Breast epithelium (tissue), 4 donors: ENCODE measurements at regions not wholly inside any gene's neighbourhood (a gene's known extent, or its start where the extent isn't known, plus 50 kb on each side); places are given as distances from the start of the nearest gene placed in this dataset.

Source experiments
- DNase-seq, 2 donors: peaks; one replicate each; pipeline ENCODE4 v3.0.0-alpha.2; 2019; ENCODE audit warnings: low spot score in 2 of 2
- H3K27ac ChIP-seq, 2 donors: fragments of 200-600 bp; sonication (generic) in 1 of 2; one replicate each; pipeline ENCODE4 v1.5.1; 2016 to 2019; ENCODE audit warnings: mild to moderate bottlenecking in 1 of 2
- H3K27me3 ChIP-seq, 2 donors: fragments of 200-600 bp; sonication (generic) in 1 of 2; one replicate each; pipeline versions ENCODE4 v1.5.1 to v1.6.0; 2017 to 2019; ENCODE audit warnings: control low read depth in 1 of 2, mild to moderate bottlenecking in 1 of 2
- H3K36me3 ChIP-seq: fragments of 200-600 bp; one replicate; pipeline ENCODE4 v1.5.1; 2019
- H3K4me1 ChIP-seq, 2 donors: fragments of 200-600 bp; sonication (generic); one replicate each; pipeline ENCODE4 v1.5.1; 2016 to 2019; ENCODE audit warnings: control low read depth in 1 of 2
- H3K4me3 ChIP-seq, 3 donors: fragments of 200-600 bp; sonication (generic); 1 replicate in 2 of 3; 2 replicates in 1 of 3; pipeline ENCODE4 v1.5.1; 2016 to 2019; ENCODE audit warnings: mild to moderate bottlenecking in 3 of 3, moderate library complexity in 2 of 3
- H3K9me3 ChIP-seq, 2 donors: fragments of 200-600 bp; sonication (generic) in 1 of 2; one replicate each; pipeline ENCODE4 v1.5.1; 2016 to 2019; ENCODE audit warnings: control low read depth in 1 of 2
- CTCF ChIP-seq, 3 donors: fragments of 450-650 bp; IDR thresholded peaks; one replicate each; pipeline ENCODE4 v1.5.1; 2016 to 2017; ENCODE audit warnings: antibody characterized with exemption in 3 of 3, mild to moderate bottlenecking in 3 of 3, moderate library complexity in 3 of 3
- POLR2A ChIP-seq: fragments of 450-650 bp; IDR thresholded peaks from one replicate; pipeline ENCODE4 v1.6.1; 2016; ENCODE audit warnings: antibody characterized with exemption, mild to moderate bottlenecking, moderate library complexity
- POLR2AphosphoS5 ChIP-seq, 3 donors: sonication (generic); formaldehyde crosslinking; IDR thresholded peaks; one replicate each; pipeline ENCODE4 v1.6.1; 2017; ENCODE audit warnings: antibody characterized with exemption in 3 of 3
- intact Hi-C: fragments of 100-400 bp; cut with DNase I; formaldehyde crosslinking; loops from one replicate; pipeline ENCODE4 v1.15.1; 2023; ENCODE audit warnings: low total_unique reads

- TF ChIP-seq POLR2AphosphoS5 (IDR thresholded peaks at IDR 0.05) (no peak), POLR2A (no peak), CTCF (IDR thresholded peaks at IDR 0.05) (no peak)
Measured at GRCh38 chr11:104658177-104658576, 240.1 kb downstream of the CASP12 start.

DNA sequence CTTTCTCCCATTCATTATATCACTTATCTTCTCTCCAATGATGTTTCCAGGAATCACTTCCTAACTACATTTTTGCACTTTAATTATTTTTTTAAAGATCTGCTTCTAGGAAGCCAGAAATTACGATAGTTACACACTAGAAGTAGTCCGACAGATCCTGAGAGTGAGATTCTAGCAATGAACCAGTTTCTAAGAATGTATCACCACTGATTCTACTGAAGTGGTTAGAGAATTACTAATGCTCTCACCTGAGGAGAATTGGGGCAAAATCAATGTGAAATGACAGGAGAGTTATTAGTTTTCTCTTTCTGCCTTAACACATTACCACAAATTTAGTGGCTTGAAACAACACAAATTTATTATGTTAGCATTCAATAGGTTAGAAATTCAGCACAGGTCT lies 241.2 kb downstream of the CASP12 start:
- intact Hi-C loops, result no loop called here
- Histone ChIP-seq H3K9me3 (no peaks in the 10 kb centered on the region), H3K27ac (no peak overlapping the region), H3K4me1 (no peaks in the 10 kb centered on the region), H3K36me3 (no peaks in the 10 kb centered on the region), H3K4me3 (no peak overlapping the region), H3K27me3 (no peaks in the 10 kb centered on the region)
- DNase-seq, result no peak
- TF ChIP-seq POLR2AphosphoS5 (IDR thresholded peaks at IDR 0.05) (no peak), POLR2A (no peak), CTCF (IDR thresholded peaks at IDR 0.05) (no peak)

More at GRCh38 chr11:104658177-104658576, 240.1 kb downstream of the CASP12 start:
- no peak overlapping the region for H3K27ac ChIP-seq
- no peak for DNase-seq
- H3K27me3 ChIP-seq, result no peaks in the 10 kb centered on the region
- intact Hi-C loops, result no loop called here
- H3K9me3 ChIP-seq, result no peaks in the 10 kb centered on the region
- H3K4me3 ChIP-seq, result no peak overlapping the region
- H3K4me1 ChIP-seq, result no peaks in the 10 kb centered on the region
- no peaks in the 10 kb centered on the region for H3K36me3 ChIP-seq

DNA sequence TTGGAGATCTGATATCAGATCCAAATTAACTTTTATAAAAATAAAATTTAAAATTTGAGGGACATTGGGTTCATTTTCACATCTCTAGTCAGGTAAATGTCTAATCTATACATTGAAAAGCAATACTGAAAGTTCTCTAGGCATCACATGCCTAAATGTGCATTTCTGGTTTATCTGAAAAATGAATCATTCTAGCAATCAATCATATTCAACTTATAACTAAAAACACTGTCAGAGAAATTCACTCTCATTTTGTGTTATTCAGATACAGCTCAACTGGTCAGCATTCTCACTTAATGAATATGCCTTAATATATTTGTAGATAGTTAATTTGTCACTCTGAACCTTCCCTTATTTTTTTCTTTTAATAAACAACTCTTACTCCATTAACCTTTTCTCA lies 243.2 kb downstream of the CASP12 start:
- no peak for TF ChIP-seq POLR2AphosphoS5 (IDR thresholded peaks at IDR 0.05)
- TF ChIP-seq POLR2A, result no peak
- no peak for TF ChIP-seq CTCF (IDR thresholded peaks at IDR 0.05)
- H3K36me3 ChIP-seq, result no peaks in the 10 kb centered on the region
- no peak overlapping the region for H3K27ac ChIP-seq
- intact Hi-C loops, result no loop called here
- H3K4me3 ChIP-seq, result no peak overlapping the region
- H3K9me3 ChIP-seq, result peaks cover 0 to 8% of the 10 kb centered on the region in 2 donors
- DNase-seq, result no peak
- H3K4me1 ChIP-seq, result no peaks in the 10 kb centered on the region
- H3K27me3 ChIP-seq, result no peaks in the 10 kb centered on the region

DNA sequence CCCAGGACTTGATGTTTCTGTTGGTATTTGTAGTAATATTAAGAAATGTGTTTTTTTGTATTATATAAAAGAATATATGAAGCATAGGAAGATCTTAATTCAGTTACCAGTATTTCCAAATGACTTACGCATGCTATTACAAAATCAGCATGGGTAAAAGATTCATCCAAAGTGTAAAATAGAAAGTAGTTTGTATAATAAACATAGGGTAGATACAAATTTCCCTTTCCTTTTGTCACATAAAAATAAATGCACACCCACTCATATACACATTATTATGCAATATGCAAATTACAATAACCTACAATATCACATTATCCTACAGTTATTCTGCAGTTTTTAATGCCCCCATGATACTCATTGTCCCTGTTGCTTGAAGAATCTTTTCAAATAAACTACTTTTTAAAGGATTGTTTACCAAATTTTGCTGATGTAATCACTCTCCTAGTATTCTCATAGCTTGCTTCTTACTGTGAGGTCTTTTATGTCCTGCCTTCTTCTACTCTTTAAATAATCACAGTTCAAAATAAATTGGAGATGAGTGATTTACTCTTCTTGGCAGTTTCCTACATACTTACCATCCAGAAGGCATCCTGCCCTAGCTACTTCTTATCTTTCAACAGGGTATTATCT lies 244.0 kb downstream of the CASP12 start:
- intact Hi-C loops, result no loop called here
- Histone ChIP-seq H3K9me3 (peaks cover 0 to 14% of the 10 kb centered on the region in 2 donors), H3K4me3 (no peak overlapping the region), H3K27me3 (no peaks in the 10 kb centered on the region), H3K27ac (no peak overlapping the region), H3K36me3 (no peaks in the 10 kb centered on the region), H3K4me1 (no peaks in the 10 kb centered on the region)
- TF ChIP-seq POLR2AphosphoS5 (IDR thresholded peaks at IDR 0.05), result no peak
- TF ChIP-seq CTCF (IDR thresholded peaks at IDR 0.05), result no peak
- TF ChIP-seq POLR2A, result no peak
- DNase-seq, result no peak

DNA sequence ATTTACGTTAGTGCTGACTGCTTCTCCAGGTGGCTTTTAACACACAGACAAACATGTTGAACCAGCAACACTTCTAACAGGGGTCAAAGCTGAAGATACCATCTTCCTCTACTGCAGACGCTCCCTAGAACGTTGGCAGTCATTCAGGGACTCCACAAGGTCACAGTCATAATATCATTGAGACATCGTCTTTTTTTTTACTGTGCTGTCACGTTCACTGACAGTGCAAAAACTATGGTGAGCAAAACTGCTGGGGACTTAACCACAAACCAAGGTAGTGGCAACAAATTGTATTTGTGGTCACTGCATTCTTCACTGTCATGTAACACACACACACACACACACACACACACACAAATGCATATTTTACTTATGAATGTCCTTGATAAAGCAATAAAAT lies 244.9 kb downstream of the CASP12 start:
- H3K4me3 ChIP-seq, result peak overlapping the region in 2 of 3 donors; percentile 6 to 24
- no peak for DNase-seq
- peaks cover 0 to 14% of the 10 kb centered on the region in 2 donors for H3K9me3 ChIP-seq
- intact Hi-C loops, result no loop called here
- H3K36me3 ChIP-seq, result no peaks in the 10 kb centered on the region
- H3K4me1 ChIP-seq, result no peaks in the 10 kb centered on the region
- H3K27me3 ChIP-seq, result no peaks in the 10 kb centered on the region
- no peak overlapping the region for H3K27ac ChIP-seq
- TF ChIP-seq CTCF (IDR thresholded peaks at IDR 0.05) (no peak), POLR2AphosphoS5 (IDR thresholded peaks at IDR 0.05) (no peak), POLR2A (no peak)
